GM23248 (cell line): ENCODE measurements at regions not wholly inside any gene's neighbourhood (a gene's known extent, or its start where the extent isn't known, plus 50 kb on each side); places are given as distances from the start of the nearest gene placed in this dataset.

Experiments
- EZH2 ChIP-seq: fragments of 200-600 bp; sonication (generic); IDR thresholded peaks from 2 replicates; pipeline ENCODE4 v1.6.1; 2018; ENCODE audit warnings: antibody characterized with exemption, mild to moderate bottlenecking; ENCODE audit not compliant: insufficient read depth, poor library complexity, severe bottlenecking
- EZH2phosphoT487 ChIP-seq: fragments of 200-600 bp; sonication (generic); IDR thresholded peaks from 2 replicates; pipeline ENCODE4 v1.6.1; 2018; ENCODE audit warnings: antibody characterized with exemption, moderate library complexity, mild to moderate bottlenecking, low read depth; ENCODE audit not compliant: insufficient read depth

DNA sequence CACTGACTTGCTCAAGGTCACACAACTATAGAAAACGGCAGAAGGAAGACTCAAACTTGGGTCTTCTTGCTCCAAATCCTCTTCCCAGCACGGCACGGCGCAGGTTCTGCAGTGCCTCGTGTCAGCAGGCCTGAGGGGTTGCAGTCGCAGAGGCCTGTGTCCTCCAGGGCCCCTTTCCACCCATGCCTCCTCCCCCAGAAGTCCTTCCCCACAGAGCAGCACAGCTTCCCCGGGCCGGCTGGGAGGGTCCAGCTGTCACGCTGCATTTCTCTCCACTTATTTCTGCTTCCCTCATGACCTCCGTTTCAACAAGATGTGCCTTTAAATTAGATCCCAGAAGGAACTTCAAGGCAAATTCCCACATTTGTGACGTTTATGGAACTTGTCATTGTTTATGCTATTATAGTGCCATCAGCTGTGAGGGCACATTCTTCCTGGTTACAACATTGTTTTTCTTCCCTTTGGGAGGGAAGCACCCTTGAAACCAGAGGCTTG, 148.4 kb downstream of the C5orf15 start:
- TF ChIP-seq EZH2 = no peak
- TF ChIP-seq EZH2phosphoT487 = no peak
